GM06990 (cell line): ENCODE measurements at regions not wholly inside any gene's neighbourhood (a gene's known extent, or its start where the extent isn't known, plus 50 kb on each side); places are given as distances from the start of the nearest gene placed in this dataset.
"Not testable (repeated sequence)": the region's sequence is repeated elsewhere in the genome, so short reads cannot be mapped to it uniquely, and the experiment has no call there.

Source experiments
- DNase-seq: peaks from one replicate; pipeline ENCODE4 v3.0.0-alpha.2; 2011; ENCODE audit not compliant: insufficient read length; ENCODE audit errors: extremely low read depth
- H3K27me3 ChIP-seq: replicated peaks from 2 replicates; pipeline ENCODE4 v1.6.0; 2011; ENCODE audit warnings: low read length; ENCODE audit not compliant: control insufficient read depth, insufficient read depth
- H3K36me3 ChIP-seq: 2 replicates; pipeline ENCODE4 v1.5.1; 2011; ENCODE audit warnings: low read length; ENCODE audit not compliant: control insufficient read depth, insufficient read depth
- H3K4me3 ChIP-seq: replicated peaks from 2 replicates; pipeline ENCODE4 v1.5.1; 2011; ENCODE audit warnings: low read depth, mild to moderate bottlenecking, control low read depth, low read length
- TF ChIP-seq, protein P1 (sequence below): IDR thresholded peaks from 2 replicates; pipeline ENCODE4 v1.5.1; 2011; ENCODE audit warnings: low read length, control low read depth, mild to moderate bottlenecking, inconsistent platforms; ENCODE audit not compliant: insufficient read depth, poor library complexity, severe bottlenecking

DNA sequence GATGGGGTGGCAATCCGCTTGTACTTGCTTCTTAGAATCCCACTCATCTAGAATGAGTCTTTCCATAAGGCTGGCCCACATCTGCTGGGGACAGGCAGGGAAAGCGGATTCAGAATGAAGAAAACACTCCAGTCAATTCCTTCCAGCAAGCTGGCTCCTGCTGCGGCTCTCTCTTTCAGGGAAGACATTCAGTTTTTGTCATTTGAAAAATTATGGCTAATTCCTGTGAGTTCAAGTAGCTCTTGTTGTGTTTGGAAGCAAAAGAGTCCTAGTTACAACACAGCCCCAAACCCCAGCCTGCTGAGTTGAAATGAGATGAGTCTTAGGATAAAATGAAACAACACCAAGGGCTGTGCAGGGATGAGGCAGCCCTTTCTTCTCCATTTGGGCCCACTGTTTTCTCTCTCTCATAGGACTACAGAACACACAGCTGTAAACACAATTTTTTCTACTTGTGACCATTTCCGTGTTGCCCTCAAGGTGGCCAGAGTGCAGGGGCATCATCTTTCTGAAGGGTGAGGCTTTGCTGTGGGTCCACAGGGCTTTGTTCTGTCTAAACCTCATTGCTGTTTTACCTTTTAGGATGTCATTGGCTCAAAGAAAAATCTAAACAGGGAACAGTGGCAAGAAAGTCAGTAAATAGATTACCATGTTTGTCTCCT lies 90.8 kb upstream of the EEPD1 start:
- DNase-seq, result no peak
- no peaks in the 10 kb centered on the region for H3K36me3 ChIP-seq
- H3K27me3 ChIP-seq, result no peaks in the 10 kb centered on the region; the same call in 1 of the 2 replicates
- TF ChIP-seq, protein P1, sequence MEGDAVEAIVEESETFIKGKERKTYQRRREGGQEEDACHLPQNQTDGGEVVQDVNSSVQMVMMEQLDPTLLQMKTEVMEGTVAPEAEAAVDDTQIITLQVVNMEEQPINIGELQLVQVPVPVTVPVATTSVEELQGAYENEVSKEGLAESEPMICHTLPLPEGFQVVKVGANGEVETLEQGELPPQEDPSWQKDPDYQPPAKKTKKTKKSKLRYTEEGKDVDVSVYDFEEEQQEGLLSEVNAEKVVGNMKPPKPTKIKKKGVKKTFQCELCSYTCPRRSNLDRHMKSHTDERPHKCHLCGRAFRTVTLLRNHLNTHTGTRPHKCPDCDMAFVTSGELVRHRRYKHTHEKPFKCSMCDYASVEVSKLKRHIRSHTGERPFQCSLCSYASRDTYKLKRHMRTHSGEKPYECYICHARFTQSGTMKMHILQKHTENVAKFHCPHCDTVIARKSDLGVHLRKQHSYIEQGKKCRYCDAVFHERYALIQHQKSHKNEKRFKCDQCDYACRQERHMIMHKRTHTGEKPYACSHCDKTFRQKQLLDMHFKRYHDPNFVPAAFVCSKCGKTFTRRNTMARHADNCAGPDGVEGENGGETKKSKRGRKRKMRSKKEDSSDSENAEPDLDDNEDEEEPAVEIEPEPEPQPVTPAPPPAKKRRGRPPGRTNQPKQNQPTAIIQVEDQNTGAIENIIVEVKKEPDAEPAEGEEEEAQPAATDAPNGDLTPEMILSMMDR, result no peak
- no peak overlapping the region for H3K4me3 ChIP-seq

- no peak overlapping the region for H3K4me3 ChIP-seq
- H3K36me3 ChIP-seq, result no peaks in the 10 kb centered on the region
- TF ChIP-seq, protein P1, result no peak
- DNase-seq, result no peak
- H3K27me3 ChIP-seq, result no peaks in the 10 kb centered on the region; the same call in none of the 2 replicates
These were observed 88.4 kb upstream of the EEPD1 start for GRCh38 chr7:36064676-36065075.

DNA sequence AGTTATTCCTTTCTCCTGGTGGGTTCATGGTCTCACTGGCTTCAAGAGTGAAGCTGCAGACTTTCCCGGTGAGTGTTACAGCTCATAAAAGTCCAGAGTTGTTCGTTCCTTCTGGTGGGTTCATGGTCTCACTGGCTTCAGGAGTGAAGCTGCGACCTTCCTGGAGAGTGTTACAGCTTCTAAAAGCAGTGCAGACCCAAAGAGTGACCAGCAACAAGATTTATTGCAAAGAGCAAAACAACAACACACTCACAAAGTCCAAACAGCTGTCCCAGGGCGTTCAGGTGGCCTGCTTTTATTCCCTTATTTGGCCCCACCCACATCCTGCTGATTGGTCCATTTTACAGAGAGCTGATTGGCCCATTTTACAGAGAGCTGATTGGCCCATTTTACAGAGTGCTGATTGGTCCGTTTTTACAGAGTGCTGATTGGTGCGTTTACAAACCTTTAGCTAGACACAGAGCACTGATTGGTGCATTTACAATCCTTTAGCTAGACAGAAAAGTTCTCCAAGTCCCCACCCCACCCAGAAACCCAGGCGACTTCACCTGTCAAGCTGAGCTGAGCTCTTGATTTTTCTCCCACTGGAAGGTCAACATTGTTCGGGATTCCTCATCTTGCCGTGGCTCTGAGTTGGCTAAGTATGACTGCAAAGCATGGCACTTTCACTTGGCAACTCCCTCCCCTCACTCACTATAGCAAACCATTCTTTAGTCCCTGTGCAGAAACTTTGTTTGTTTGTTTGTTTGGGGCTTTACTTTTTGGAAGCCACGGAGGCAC lies 87.3 kb upstream of the EEPD1 start:
- H3K4me3 ChIP-seq, H3K36me3 ChIP-seq, H3K27me3 ChIP-seq, DNase-seq: not testable (repeated sequence)

GRCh38 chr7:36066343-36066664 lies 86.8 kb upstream of the EEPD1 start:
- DNase-seq, result no peak
- H3K4me3 ChIP-seq, result no peak overlapping the region
- TF ChIP-seq, protein P1, result no peak
- no peaks in the 10 kb centered on the region; the same call in none of the 2 replicates for H3K27me3 ChIP-seq
- H3K36me3 ChIP-seq, result no peaks in the 10 kb centered on the region

DNA sequence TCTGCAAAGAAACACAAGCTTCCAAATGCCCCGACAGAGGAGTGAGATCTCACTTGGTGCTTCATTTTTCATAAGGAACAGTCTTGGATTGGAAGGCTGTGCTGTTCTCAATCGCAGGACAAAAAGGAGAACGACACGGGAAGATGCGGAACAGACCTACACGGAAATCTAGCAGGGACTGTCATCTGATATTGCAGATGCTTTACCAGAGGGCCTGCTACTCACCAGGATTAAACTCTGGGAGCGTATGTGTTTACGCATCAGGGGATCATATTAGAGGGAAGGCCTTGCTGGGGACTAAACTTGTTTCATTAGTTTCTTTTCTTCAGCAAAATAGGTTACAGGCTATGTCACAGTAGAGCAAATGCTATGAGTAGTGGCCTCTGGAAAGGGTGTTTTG lies 82.8 kb upstream of the EEPD1 start:
- Histone ChIP-seq H3K27me3 (peaks cover 1% of the 10 kb centered on the region), H3K4me3 (no peak overlapping the region), H3K36me3 (no peaks in the 10 kb centered on the region)
- no peak for DNase-seq
- TF ChIP-seq, protein P1, result no peak

DNA sequence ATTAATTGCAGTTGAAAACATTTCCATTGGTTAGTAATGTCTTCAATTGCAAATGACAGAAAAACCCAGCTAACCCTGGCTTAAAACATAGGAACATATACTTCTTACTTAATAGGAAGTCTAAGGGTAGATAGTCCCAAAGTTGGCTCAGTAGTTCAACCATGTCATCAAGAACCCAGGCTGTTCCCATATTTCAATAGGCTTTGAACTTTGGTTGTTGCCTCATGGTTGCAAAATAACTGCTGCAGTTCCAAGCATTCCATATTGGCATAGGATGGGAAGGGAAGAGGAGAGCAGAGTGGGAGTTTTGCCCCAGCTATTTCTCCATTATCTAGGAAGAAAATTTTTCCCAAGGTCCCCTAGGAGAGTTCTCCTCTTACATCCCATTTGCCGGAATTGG lies 81.4 kb upstream of the EEPD1 start:
- H3K27me3 ChIP-seq, result peaks cover 1% of the 10 kb centered on the region
- no peak for DNase-seq
- no peaks in the 10 kb centered on the region for H3K36me3 ChIP-seq
- no peak overlapping the region for H3K4me3 ChIP-seq
- TF ChIP-seq, protein P1, result no peak
